ENCODE measurements at regions not wholly inside any gene's neighbourhood (a gene's known extent, or its start where the extent isn't known, plus 50 kb on each side); places are given as distances from the start of the nearest gene placed in this dataset.

DNA sequence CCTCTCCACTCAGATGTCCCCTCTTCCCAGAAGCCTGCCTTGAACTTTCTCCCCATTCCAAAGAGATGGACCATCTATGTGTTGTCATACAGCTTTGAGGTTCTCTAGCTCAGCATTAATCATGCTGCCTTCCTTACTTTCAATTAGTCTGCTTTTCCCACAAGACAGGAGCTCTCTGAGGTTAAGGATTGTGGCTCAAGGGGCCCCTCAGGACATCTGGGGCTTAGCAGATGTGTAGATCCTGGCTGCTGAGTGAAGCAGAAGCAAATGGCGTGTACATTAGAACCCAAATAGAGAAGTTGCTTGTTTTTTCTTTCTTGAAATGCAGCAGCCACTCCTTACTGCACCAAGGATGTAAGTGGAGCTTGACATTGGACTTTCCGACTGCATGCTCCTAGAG lies 330.5 kb upstream of the TNRC6C start:
- TF ChIP-seq, protein P1, sequence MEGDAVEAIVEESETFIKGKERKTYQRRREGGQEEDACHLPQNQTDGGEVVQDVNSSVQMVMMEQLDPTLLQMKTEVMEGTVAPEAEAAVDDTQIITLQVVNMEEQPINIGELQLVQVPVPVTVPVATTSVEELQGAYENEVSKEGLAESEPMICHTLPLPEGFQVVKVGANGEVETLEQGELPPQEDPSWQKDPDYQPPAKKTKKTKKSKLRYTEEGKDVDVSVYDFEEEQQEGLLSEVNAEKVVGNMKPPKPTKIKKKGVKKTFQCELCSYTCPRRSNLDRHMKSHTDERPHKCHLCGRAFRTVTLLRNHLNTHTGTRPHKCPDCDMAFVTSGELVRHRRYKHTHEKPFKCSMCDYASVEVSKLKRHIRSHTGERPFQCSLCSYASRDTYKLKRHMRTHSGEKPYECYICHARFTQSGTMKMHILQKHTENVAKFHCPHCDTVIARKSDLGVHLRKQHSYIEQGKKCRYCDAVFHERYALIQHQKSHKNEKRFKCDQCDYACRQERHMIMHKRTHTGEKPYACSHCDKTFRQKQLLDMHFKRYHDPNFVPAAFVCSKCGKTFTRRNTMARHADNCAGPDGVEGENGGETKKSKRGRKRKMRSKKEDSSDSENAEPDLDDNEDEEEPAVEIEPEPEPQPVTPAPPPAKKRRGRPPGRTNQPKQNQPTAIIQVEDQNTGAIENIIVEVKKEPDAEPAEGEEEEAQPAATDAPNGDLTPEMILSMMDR (IDR thresholded peaks at IDR 0.05; ENCODE audit: low read depth, low read length, poor library complexity, severe bottlenecking): no peak
- TF ChIP-seq EZH2phosphoT487 (IDR thresholded peaks at IDR 0.05; ENCODE audit: borderline replicate concordance, low read length): no peak
